OCI-LY7 (cell line): ENCODE measurements at regions not wholly inside any gene's neighbourhood (a gene's known extent, or its start where the extent isn't known, plus 50 kb on each side); places are given as distances from the start of the nearest gene placed in this dataset.

Experiments used
- CTCF ChIP-seq: fragments of 200-600 bp; sonication (generic); conservative IDR thresholded peaks from 2 replicates; pipeline ENCODE4 v1.5.1; 2014; ENCODE audit warnings: mild to moderate bottlenecking, antibody characterized with exemption, low read length, moderate library complexity, mixed read lengths
- EZH2phosphoT487 ChIP-seq: fragments of 200-600 bp; sonication (generic); IDR thresholded peaks from 2 replicates; pipeline ENCODE4 v1.6.1; 2018; ENCODE audit warnings: low read depth, borderline replicate concordance, mild to moderate bottlenecking, mixed run types, antibody characterized with exemption, low read length, moderate library complexity, mixed read lengths

GRCh38 chr20:24851346-24852019 is 97.6 kb upstream of the CST7 start:
- TF ChIP-seq EZH2phosphoT487 (no peak), CTCF (no peak)
